NT2/D1 (cell line): ENCODE measurements at regions not wholly inside any gene's neighbourhood (a gene's known extent, or its start where the extent isn't known, plus 50 kb on each side); places are given as distances from the start of the nearest gene placed in this dataset.

Experiments
- SUZ12 ChIP-seq: IDR thresholded peaks from 2 replicates; pipeline ENCODE4 v1.6.1; 2011; ENCODE audit not compliant: insufficient read length, insufficient read depth; ENCODE audit errors: extremely low read depth
- YY1 ChIP-seq: IDR thresholded peaks from 2 replicates; pipeline ENCODE4 v1.6.1; 2011; ENCODE audit not compliant: insufficient read length, insufficient read depth
- ZNF274 ChIP-seq: IDR thresholded peaks from 2 replicates; pipeline ENCODE4 v1.6.1; 2011; ENCODE audit warnings: mild to moderate bottlenecking, low read depth, low read length

DNA sequence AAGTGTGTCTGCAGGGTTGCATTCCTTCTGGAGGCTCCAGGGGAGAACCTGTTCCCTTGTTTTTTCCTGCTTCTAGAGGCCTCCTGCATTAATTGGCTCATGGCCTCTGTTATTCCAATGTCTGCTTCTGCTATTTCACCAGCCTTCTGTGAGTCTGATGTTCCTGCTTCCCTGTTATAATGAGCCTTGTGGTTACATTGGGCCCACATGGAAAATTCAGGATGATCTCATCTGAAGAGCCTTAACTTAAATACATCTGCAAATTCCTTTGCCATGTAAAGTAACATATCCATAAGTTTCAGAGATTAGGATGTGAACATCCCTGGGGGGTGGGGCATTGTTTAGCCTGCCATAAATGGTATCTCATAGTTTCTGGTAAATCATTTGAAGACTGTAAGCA is 181.1 kb downstream of the RWDD3 start:
- TF ChIP-seq ZNF274 (no peak), SUZ12 (no peak), YY1 (no peak)
